Activated T-helper 17 cell treated with anti-CD3 and anti-CD28 coated beads, Interleukin-2, amount 50 U/mL, for 72 hours (primary cell): ENCODE measurements at regions not wholly inside any gene's neighbourhood (a gene's known extent, or its start where the extent isn't known, plus 50 kb on each side); places are given as distances from the start of the nearest gene placed in this dataset.

Experiments
- ATAC-seq: fragments of 150-1000 bp; cut with Tn5 transposase; replicated peaks from 2 replicates; pipeline ENCODE4 v1.10.0; 2021; ENCODE audit warnings: mild to moderate bottlenecking, moderate library complexity
- H3K27ac Mint-ChIP-seq: one replicate; pipeline ENCODE4 v1.8.0; 2022; ENCODE audit warnings: mixed read lengths
- H3K27me3 Mint-ChIP-seq: one replicate; pipeline ENCODE4 v1.8.0; 2022; ENCODE audit warnings: mixed read lengths
- H3K36me3 Mint-ChIP-seq: one replicate; pipeline ENCODE4 v1.8.0; 2022; ENCODE audit warnings: low read depth, mild to moderate bottlenecking, mixed read lengths
- H3K4me1 Mint-ChIP-seq: one replicate; pipeline ENCODE4 v1.8.0; 2022; ENCODE audit warnings: mixed read lengths
- H3K4me3 Mint-ChIP-seq: one replicate; pipeline ENCODE4 v1.8.0; 2022; ENCODE audit warnings: mild to moderate bottlenecking, mixed read lengths
- H3K9me3 Mint-ChIP-seq: one replicate; pipeline ENCODE4 v1.8.0; 2022; ENCODE audit warnings: mixed read lengths

DNA sequence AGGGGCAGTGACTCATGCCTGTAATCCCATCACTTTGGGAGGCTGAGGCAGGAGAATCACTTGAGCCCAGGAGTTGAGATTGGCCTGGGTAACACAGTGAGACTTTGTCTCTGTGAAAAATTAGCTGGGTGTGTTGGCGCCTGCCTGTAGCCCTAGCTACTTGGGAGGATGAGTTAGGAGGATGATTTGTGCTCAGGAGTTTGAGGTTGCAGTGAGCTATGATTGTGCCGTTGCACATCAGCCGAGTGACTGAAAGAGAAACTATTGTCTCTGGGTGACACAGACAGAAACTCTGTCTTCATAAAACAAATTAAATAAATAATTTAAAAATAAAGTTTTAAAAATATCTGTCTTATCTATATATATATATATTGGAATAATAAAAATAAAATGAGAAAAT is 1844.6 kb upstream of the PIK3C3 start:
- no peaks in the 10 kb centered on the region for H3K4me1 Mint-ChIP-seq
- ATAC-seq = no peak
- peaks cover 11% of the 10 kb centered on the region for H3K9me3 Mint-ChIP-seq

GRCh38 chr18:40109252-40110049 is 1845.6 kb upstream of the PIK3C3 start:
- Mint-ChIP-seq H3K9me3 (peaks cover 11% of the 10 kb centered on the region), H3K27me3 (no peaks in the 10 kb centered on the region), H3K4me3 (no peak overlapping the region), H3K4me1 (no peaks in the 10 kb centered on the region), H3K36me3 (no peaks in the 10 kb centered on the region), H3K27ac (no peak overlapping the region)
- ATAC-seq = no peak

More for the DNA sequence above, 1844.6 kb upstream of the PIK3C3 start:
- no peaks in the 10 kb centered on the region for H3K36me3 Mint-ChIP-seq
- no peak overlapping the region for H3K4me3 Mint-ChIP-seq
- no peak overlapping the region for H3K27ac Mint-ChIP-seq
- no peaks in the 10 kb centered on the region for H3K27me3 Mint-ChIP-seq

DNA sequence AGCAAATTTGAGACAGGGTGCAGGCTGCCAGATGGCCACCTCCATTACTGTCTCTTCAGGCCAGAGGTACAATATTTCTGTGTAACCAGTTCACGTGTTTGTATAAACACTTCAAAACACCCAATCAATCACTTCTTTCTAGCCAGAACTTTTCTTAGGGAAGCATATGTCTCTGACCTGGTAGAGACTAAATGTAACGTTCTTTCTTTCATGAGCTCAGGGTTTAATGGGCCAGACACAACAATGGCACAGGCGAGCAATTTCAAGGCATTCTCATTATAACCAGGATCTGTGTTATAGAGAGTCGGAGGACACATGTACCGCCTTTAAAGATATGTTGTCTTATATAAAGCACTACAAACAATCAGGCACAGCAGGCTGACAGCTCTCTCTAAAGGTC is 1846.4 kb upstream of the PIK3C3 start:
- Mint-ChIP-seq H3K27me3 (no peaks in the 10 kb centered on the region), H3K4me3 (no peak overlapping the region), H3K36me3 (no peaks in the 10 kb centered on the region), H3K9me3 (peaks cover 11% of the 10 kb centered on the region), H3K27ac (no peak overlapping the region), H3K4me1 (no peaks in the 10 kb centered on the region)
- no peak for ATAC-seq

GRCh38 chr18:40102903-40103302 is 1852.1 kb upstream of the PIK3C3 start:
- no peak overlapping the region for H3K4me3 Mint-ChIP-seq
- no peak overlapping the region for H3K27ac Mint-ChIP-seq
- H3K36me3 Mint-ChIP-seq = no peaks in the 10 kb centered on the region
- no peak for ATAC-seq
- H3K4me1 Mint-ChIP-seq = no peaks in the 10 kb centered on the region
- H3K9me3 Mint-ChIP-seq = peaks cover 4% of the 10 kb centered on the region
- H3K27me3 Mint-ChIP-seq = no peaks in the 10 kb centered on the region

GRCh38 chr18:40099641-40100040 is 1855.4 kb upstream of the PIK3C3 start:
- Mint-ChIP-seq H3K36me3 (no peaks in the 10 kb centered on the region), H3K9me3 (peaks cover 7% of the 10 kb centered on the region), H3K27me3 (no peaks in the 10 kb centered on the region), H3K4me1 (no peaks in the 10 kb centered on the region), H3K4me3 (no peak overlapping the region), H3K27ac (no peak overlapping the region)
- no peak for ATAC-seq

- H3K27ac Mint-ChIP-seq = no peak overlapping the region
- no peaks in the 10 kb centered on the region for H3K36me3 Mint-ChIP-seq
- H3K27me3 Mint-ChIP-seq = no peaks in the 10 kb centered on the region
- peaks cover 7% of the 10 kb centered on the region for H3K9me3 Mint-ChIP-seq
- no peak for ATAC-seq
- no peak overlapping the region for H3K4me3 Mint-ChIP-seq
- H3K4me1 Mint-ChIP-seq = no peaks in the 10 kb centered on the region
Measured at GRCh38 chr18:40096675-40097074, 1858.4 kb upstream of the PIK3C3 start.

DNA sequence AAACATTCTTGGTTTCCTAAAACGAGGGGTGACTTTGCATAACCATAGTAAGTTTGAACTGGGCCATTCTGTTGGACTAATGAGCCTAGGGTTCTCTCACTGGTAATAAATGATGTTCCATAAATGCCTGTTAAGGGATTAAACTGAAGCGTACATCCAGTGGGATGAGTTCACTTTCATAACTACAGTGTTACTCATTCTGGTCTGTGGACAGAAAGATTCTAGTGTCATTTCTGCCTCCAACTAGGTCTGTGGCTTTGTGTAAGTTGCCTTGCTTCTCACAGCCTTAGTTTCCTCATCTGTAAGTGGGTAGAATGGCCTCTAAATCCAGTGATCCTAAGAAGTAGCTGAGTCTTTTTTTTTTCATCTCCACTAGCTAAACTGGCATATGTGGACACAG is 1860.6 kb upstream of the PIK3C3 start:
- no peaks in the 10 kb centered on the region for H3K4me1 Mint-ChIP-seq
- peaks cover 7% of the 10 kb centered on the region for H3K9me3 Mint-ChIP-seq

DNA sequence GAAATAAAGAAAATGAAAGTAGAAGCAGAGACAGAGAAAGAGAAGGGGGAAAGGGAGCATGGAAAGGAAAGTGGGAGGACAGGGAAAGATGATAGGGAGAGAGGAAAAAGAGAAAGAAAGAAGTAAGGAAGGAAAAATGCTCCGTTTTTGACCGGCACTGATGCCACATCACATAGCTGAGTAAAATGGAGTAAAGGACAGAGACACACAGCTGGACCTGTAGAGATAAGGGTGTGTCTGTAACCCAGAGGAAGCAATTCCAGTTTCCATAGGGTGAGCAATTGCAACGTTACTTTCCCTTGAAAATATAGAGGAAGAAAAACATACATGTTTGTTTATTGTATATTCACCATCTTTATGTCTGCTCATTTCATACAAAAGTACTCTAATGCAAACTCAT is 1866.9 kb upstream of the PIK3C3 start:
- no peaks in the 10 kb centered on the region for H3K4me1 Mint-ChIP-seq
- H3K27me3 Mint-ChIP-seq = no peaks in the 10 kb centered on the region
- peaks cover 12% of the 10 kb centered on the region for H3K9me3 Mint-ChIP-seq
- ATAC-seq = no peak
- H3K36me3 Mint-ChIP-seq = no peaks in the 10 kb centered on the region
- no peak overlapping the region for H3K27ac Mint-ChIP-seq
- no peak overlapping the region for H3K4me3 Mint-ChIP-seq

More for the DNA sequence above, 1860.6 kb upstream of the PIK3C3 start:
- Mint-ChIP-seq H3K36me3 (no peaks in the 10 kb centered on the region), H3K4me3 (no peak overlapping the region), H3K27me3 (no peaks in the 10 kb centered on the region), H3K27ac (no peak overlapping the region)
- no peak for ATAC-seq

GRCh38 chr18:40079786-40080185 is 1875.2 kb upstream of the PIK3C3 start:
- no peak overlapping the region for H3K4me3 Mint-ChIP-seq
- no peak overlapping the region for H3K27ac Mint-ChIP-seq
- H3K27me3 Mint-ChIP-seq = no peaks in the 10 kb centered on the region
- ATAC-seq = no peak
- H3K9me3 Mint-ChIP-seq = peaks cover 7% of the 10 kb centered on the region
- H3K36me3 Mint-ChIP-seq = no peaks in the 10 kb centered on the region
- no peaks in the 10 kb centered on the region for H3K4me1 Mint-ChIP-seq

GRCh38 chr18:40075616-40076015 is 1879.4 kb upstream of the PIK3C3 start:
- Mint-ChIP-seq H3K4me3 (no peak overlapping the region), H3K27me3 (no peaks in the 10 kb centered on the region), H3K9me3 (peaks cover 8% of the 10 kb centered on the region), H3K36me3 (no peaks in the 10 kb centered on the region), H3K27ac (no peak overlapping the region), H3K4me1 (no peaks in the 10 kb centered on the region)
- ATAC-seq = no peak

- H3K27me3 Mint-ChIP-seq = no peaks in the 10 kb centered on the region
- no peaks in the 10 kb centered on the region for H3K36me3 Mint-ChIP-seq
- H3K27ac Mint-ChIP-seq = no peak overlapping the region
- H3K4me1 Mint-ChIP-seq = no peaks in the 10 kb centered on the region
- H3K9me3 Mint-ChIP-seq = peaks cover 13% of the 10 kb centered on the region
- H3K4me3 Mint-ChIP-seq = no peak overlapping the region
- no peak for ATAC-seq
Measured at GRCh38 chr18:40072761-40073160, 1882.3 kb upstream of the PIK3C3 start.

DNA sequence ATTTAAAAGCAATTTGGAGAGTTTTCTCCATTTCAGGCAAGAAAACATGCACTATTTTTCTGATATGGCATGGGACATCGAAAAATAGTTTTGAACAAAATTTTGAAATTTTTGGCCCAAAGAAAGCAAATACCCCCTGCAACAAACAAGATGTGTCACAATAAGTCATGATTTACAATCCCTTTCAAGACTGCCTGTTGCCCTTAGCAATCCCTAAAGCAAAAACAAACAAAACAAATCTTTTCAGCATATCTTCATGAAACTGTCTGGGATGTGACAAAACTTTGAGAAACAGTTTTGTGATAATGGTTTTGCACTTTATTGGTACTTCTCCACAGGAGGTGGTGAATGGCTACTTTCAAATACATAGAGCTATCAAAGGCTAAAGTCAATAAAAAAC is 1888.7 kb upstream of the PIK3C3 start:
- no peaks in the 10 kb centered on the region for H3K4me1 Mint-ChIP-seq
- H3K9me3 Mint-ChIP-seq = peaks cover 27% of the 10 kb centered on the region
- no peak overlapping the region for H3K4me3 Mint-ChIP-seq
- no peak for ATAC-seq
- no peaks in the 10 kb centered on the region for H3K27me3 Mint-ChIP-seq
- no peak overlapping the region for H3K27ac Mint-ChIP-seq
- H3K36me3 Mint-ChIP-seq = no peaks in the 10 kb centered on the region

DNA sequence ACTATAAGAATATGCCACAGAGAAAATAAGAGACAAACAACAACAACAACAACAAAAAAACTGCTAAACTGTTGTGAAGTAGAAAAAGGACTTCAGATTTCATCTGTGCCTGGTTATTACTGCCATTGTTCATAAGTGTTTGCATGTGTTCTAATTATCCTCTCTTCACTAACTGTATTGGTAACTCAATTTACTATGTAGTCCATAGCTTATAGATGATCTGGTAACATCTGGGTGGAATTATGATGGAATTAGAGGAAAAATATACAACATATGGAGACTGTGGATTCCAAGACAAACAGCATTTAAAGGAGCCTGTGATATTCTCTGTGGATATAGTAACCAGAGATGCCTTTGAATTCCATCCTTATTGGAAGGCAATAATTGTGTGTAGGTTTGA is 1891.5 kb upstream of the PIK3C3 start:
- Mint-ChIP-seq H3K4me3 (no peak overlapping the region), H3K27me3 (no peaks in the 10 kb centered on the region), H3K36me3 (no peaks in the 10 kb centered on the region), H3K27ac (no peak overlapping the region), H3K4me1 (no peaks in the 10 kb centered on the region), H3K9me3 (peaks cover 23% of the 10 kb centered on the region)
- ATAC-seq = no peak

GRCh38 chr18:40061086-40061485 is 1893.9 kb upstream of the PIK3C3 start:
- H3K36me3 Mint-ChIP-seq = no peaks in the 10 kb centered on the region
- H3K4me3 Mint-ChIP-seq = no peak overlapping the region
- no peak for ATAC-seq
- no peak overlapping the region for H3K27ac Mint-ChIP-seq
- H3K27me3 Mint-ChIP-seq = no peaks in the 10 kb centered on the region
- no peaks in the 10 kb centered on the region for H3K4me1 Mint-ChIP-seq
- peaks cover 23% of the 10 kb centered on the region for H3K9me3 Mint-ChIP-seq

- Mint-ChIP-seq H3K27ac (no peak overlapping the region), H3K4me3 (no peak overlapping the region), H3K27me3 (no peaks in the 10 kb centered on the region), H3K36me3 (no peaks in the 10 kb centered on the region), H3K4me1 (no peaks in the 10 kb centered on the region), H3K9me3 (peaks cover 23% of the 10 kb centered on the region)
- ATAC-seq = no peak
Measured at GRCh38 chr18:40060562-40060961, 1894.5 kb upstream of the PIK3C3 start.
